Dermis blood vessel endothelial cell (primary cell): ENCODE measurements at regions not wholly inside any gene's neighbourhood (a gene's known extent, or its start where the extent isn't known, plus 50 kb on each side); places are given as distances from the start of the nearest gene placed in this dataset.
A peak's percentile ranks its signal among the peaks of the same experiment; 100 is the strongest.
"Not testable (repeated sequence)": the region's sequence is repeated elsewhere in the genome, so short reads cannot be mapped to it uniquely, and the experiment has no call there.

Experiments
- DNase-seq: peaks from one replicate; pipeline ENCODE4 v3.0.0; 2010

GRCh38 chr12:94916663-94917062, 86.8 kb downstream of the NDUFA12 start:
- DNase-seq: no peak

GRCh38 chr12:94909663-94910062, 93.8 kb downstream of the NDUFA12 start:
- no peak for DNase-seq

- not testable (repeated sequence) for DNase-seq
These were observed 97.7 kb downstream of the NDUFA12 start for GRCh38 chr12:94905749-94906148.

- no peak for DNase-seq
These were observed 103.0 kb downstream of the NDUFA12 start for GRCh38 chr12:94900496-94900895.

DNA sequence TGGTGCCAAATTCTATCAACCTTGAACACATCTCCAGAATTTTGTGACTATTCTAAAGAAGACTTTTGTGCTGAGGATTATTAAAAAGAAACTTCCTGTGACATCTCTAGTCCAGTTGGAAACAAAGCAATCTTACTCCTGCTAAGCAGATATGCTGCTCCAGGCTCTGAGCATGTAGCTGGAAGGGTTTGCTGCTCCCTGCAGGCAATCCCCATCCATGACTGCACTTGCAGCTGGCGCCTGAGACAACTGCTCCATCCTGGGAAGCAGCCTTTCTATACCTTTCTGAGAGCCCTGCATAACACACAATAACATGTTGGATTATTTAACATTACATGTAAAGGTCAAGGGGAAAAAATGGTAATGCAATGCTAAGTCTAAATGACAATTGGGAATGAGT, 105.1 kb downstream of the NDUFA12 start:
- peak; percentile 46 for DNase-seq

- DNase-seq: no peak
These were observed 110.8 kb downstream of the NDUFA12 start for GRCh38 chr12:94892544-94893267.

DNA sequence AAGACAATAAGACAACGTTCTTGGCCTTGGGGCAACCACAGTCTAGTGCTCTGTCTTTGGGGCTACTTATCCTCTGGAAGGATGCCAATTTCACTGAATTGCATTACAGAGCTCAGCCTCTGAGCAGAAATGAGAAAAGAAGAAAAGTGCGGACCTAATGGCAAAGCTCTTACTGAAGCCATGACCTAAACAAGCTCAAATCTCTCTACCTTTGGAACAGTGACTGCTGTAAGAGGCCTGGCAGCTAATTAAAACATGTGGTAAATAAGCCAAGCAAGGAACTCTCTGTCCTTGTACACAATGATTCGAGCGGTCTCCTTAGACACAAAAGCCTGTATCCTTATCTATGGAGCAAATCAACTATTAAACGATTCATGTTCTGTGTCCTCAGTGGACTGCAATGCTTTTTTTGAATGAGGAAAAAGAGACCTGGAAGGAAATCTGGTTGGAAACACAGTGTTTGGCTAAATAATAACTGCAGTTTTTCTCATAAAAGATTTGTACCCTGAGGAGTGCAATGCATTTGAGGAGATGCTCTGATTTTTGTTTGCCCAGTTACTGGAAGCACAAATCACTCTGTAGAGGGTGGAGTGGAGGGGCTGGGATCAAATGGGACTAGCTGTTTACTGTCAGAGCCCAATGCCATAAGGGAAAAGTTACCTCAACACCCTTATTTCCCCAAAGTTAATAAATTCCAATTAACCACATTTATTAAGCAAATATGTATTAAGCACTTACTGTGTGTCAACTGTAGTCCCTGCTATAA, 113.9 kb downstream of the NDUFA12 start:
- DNase-seq: no peak

DNA sequence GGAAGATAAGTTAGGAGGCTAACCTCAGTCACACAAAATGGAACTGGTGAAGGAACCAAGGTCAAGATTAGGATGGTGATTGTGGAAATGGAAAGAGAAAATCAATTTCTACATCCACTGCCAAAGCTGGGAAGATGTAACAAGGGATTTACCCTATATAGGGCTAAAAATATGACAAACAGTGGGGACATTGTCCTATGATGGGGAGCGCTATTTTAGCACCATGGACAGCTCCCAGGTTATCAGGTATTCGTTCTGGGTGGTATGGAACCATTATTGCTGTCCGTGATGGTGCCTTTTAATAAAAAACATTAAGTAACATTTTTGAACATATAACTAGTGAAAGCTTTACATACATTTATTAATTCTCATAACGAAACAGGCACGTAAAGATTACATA, 124.0 kb downstream of the NDUFA12 start:
- DNase-seq: peak; percentile 40

DNA sequence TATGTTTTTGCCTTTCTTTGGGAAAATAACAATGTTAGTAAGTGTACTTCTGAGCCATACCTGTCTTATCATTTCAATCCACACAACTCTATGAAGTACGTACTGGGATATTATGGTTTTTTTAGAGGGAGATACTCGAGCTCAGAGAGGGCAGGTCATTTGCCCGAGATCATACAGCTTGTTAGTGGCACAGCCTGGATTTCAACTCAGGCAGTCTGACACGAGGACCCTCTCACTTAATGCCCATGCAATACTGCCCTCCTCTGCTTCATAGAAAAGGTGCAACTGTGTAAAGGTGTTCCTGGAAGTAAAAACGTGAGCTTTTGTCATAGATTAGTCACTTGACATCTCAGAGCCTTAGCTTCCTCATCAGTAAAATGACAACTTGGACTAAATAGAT, 128.0 kb downstream of the NDUFA12 start:
- DNase-seq: peak; percentile 65

DNA sequence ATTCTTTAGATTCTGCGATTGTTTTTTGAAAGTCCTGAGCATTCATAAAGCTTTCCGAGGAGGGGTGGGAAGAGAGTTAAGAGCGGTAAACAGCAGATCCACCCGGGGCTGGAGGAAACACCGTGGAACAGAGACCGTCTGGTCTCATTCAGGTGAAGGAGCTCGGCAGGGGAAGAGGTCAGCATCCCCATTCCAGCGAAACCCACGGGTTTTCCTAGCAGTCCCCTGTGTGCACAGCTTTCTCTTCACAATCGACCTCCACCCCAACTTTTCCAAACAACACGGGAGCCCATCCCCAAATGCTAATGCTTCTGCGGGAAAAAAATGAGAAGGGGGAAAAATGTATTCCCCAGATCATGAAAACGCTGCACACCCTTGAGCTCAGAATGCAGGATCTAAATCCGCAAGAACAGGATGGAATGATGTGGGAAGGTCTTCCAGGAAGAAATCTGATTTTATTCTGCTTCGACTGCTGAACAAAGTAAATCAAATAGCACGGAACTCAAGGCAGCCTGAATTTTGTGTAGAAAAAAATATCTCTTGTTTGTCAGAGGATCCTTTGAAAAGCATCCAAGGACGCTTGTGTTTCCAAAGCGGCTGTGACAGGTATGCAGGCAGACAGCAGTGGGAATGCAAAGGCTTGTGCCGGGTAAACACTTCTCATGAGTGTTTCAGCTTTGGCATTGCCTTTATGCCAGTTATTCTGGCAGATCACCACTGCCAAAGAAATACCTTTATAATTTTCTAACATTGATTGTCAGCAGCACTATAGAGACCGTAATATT, 128.8 kb downstream of the NDUFA12 start:
- DNase-seq: no peak

DNA sequence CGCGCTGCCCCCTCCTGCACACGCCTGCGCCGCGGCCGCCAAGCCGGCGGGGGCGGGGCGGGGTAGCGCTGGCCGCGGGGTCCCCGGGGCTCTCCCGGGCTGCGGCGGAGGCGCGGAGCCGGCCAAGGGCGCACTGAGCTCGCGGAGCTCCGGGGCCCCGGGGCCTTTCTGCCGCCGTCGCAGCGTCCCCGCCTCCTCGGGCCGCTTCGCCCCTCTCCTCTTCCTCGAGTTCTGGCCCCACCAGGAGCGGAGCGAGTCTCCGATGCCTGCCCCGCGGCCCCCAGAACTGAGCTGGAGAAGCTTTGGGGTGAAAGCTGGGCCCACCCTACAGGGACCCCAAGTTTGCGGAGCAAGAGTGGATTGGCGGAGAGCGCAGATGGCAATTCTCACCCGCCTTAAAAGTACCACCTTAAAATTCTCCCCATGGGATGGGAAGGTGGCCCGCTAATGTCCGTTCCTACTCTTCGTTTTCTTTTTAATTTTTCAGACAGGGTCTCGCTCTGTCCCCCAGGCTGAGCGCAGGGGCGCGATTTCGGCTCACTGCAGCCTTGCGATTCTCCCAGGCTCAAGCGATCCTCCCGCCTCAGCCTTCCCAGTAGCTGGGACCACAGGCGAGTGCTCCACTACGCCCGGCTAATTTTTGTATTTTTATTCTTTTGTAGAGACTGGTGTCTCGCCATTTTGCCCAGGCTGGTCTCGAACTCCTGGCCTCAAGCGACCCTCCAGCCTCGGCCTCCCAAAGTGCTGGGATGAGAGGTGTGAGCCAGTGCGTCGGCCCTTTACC, 129.6 kb downstream of the NDUFA12 start:
- DNase-seq: no peak

GRCh38 chr12:94872971-94873733, 130.3 kb downstream of the NDUFA12 start:
- peak; percentile 22 for DNase-seq

- DNase-seq: no peak
These were observed 130.9 kb downstream of the NDUFA12 start for GRCh38 chr12:94872671-94872970.

DNA sequence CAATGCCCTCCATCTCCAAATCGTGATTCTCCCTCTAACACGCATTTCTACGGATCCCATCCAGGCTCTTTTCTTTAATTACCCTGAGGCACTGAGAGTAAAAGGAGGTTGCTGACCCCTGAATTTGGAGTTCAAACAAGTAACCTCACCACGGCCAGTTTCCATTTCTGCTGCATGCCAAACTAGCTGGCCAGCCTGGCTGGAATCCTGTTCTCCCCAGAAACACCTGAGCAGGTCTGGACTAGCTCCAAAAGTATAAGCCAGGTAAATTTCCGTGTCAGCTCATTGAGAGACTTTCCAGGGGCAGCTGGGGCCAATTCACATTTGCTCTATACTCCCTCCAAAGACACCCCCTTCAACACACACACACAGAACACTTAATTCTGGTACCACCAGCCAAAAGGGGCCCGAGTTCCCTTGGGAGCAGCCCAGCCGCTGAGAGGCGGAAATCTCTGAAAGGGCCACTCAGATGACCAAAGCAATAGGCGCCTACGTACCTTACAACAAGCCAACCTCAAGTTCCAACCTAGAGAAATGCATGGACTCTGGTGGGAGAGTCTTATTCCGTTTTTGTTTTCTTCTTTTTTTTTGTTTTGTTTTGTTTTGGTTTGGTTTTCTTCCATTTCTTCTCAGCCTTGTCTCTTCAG, 131.4 kb downstream of the NDUFA12 start:
- no peak for DNase-seq

- no peak for DNase-seq
These were observed 133.0 kb downstream of the NDUFA12 start for GRCh38 chr12:94870511-94870910.

DNA sequence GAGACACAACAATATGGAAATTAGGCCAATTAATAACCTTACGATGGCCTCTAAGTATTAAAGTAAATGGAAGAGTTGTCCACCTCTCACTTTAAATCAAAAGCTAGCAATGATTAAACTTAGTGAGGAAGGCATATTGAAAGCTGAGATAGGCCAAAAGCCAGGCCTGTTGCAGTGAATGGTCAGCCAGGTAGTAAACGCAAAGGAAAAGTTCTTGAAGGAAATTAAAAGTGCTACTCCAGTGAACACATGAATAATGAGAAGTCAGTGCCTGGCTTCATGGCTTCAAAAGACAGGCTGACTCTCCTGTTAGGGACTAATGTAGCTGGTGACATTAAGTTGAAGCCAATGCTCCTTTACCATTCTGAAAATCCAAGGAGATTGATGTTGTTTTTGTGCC, 135.3 kb downstream of the NDUFA12 start:
- no peak for DNase-seq

GRCh38 chr12:94867066-94867855, 136.2 kb downstream of the NDUFA12 start:
- no peak for DNase-seq

DNA sequence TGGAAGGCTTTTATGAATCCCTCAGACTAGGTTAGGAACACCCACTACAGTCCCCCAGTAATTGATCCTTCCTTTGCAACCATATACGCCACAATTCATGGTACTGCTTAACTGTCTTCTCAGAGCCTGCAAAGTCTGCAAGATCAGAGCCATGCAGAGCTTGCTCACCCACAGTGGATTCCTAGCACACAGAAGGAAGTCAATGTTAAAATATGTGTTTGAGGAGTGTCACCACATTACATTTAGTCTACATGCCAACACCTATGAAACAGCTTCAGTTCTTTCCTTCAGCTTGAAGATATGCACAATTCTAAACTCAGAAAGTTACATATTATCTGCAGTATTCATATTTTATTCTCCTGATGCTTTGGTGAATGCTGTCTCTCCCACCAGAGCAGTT, 138.5 kb downstream of the NDUFA12 start:
- DNase-seq: no peak

DNA sequence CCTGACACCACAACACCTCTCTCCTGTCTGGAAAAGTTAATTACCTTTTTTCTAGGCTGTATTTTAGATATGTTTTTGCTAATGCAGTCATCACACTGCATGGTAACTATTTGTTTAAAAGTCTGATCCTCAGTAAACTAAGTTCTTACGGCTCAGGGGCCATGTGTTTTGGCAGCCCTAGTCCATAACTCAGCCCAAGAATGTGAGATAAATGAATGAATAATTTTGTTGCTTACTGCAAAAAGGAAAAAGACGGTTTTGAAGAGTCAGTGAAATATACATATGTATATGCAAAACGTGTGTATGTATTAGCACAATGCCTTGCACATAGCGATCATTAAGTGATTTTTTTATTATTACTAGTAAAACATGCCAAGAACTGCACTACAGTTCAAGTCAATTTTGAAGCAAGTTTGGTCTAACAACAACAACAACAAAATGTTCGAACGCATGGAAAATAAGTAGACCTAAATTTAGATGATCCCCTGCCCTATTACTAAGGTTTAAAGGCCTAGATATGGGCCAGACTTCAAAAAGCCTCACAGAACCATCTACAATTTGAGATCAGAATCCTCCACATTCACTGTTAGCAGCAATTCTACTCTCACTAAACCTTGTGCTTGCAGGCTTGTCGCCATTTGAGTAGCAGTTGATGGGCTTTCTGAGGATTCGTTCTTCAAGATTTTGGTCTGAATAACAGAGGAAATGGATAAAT, 140.0 kb downstream of the NDUFA12 start:
- DNase-seq: no peak

- no peak for DNase-seq
These were observed 141.1 kb downstream of the NDUFA12 start for GRCh38 chr12:94862421-94862820.
